GM03348 (cell line): ENCODE measurements at regions not wholly inside any gene's neighbourhood (a gene's known extent, or its start where the extent isn't known, plus 50 kb on each side); places are given as distances from the start of the nearest gene placed in this dataset.
"Not testable (repeated sequence)": the region's sequence is repeated elsewhere in the genome, so short reads cannot be mapped to it uniquely, and the experiment has no call there.

Experiments
- DNase-seq: peaks from one replicate; pipeline ENCODE4 v3.0.0; 2012; ENCODE audit warnings: low spot score

- DNase-seq: no peak
Measured at GRCh38 chr13:87982400-87982799, 311.2 kb downstream of the SLITRK5 start.

DNA sequence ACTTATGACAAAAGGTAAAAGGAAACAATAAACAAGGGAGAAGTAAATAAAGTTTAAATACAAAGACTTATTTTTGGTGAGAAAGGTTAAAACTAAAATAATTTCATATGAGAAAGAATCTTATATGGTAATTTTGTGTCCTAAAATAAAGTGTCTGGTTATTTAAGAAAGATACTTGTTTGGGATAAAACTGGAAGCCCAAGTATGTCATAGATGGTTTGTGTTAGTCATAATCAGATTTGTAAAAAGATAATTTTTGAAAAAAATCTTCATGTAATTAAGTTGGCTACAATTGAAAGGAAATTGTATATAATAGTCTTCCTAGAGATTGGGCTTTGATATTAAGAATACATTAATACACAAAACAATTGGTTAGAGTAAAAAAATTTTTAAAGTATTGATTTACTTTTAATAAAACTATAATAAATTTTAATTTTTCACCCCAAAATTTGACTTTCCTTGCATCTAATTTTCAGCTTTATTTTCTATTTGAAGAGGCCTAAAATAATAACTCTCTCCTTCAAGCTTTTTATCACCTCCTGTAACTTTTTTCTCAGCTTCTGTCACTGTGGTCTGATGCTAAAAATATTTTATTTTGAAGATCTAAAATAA is 315.6 kb downstream of the SLITRK5 start:
- DNase-seq: no peak

DNA sequence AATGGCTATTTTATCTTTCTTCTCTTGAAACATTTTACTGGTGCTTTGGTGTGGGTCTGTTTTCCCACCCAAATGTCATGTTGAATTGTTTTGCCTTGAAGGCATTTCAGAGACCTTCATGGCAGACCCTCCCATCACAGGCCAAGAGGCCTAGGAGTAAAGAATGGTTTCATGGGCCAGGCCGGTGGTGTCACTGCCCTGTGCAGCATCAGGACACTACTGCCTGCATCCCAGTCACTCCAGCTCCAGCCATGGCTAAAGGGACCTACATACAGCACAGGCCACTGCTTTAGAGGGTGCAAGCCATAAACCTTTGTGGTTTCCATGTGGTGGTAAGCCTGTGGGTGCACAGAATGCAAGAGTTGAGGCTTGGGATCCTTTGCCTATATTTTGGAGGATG is 326.9 kb downstream of the SLITRK5 start:
- no peak for DNase-seq

DNA sequence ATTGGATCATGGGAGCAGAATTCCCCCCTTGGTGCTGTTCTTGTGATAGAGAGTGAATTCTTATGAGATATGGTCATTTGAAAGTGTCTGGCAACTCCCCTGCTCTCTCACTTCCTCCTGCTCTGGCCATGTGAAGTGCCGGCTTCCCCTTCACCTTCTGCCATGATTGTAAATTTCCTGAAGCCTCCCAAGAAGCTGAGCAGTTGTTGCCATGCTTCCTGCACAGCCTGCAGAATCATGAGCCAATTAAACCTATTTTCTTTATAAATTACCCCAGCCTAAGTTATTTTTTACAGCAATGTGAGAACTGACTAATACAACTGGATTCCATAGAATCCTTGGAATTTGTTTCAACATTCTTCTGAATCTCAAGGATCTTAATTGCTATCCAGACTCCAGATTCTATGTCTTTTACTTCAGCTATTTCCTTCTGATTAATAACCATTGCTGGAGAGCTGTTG is 328.1 kb downstream of the SLITRK5 start:
- DNase-seq: peak; percentile 43

- peak; percentile 3 for DNase-seq
Measured at GRCh38 chr13:87999788-88000187, 328.6 kb downstream of the SLITRK5 start.

GRCh38 chr13:88000239-88000638 is 329.1 kb downstream of the SLITRK5 start:
- DNase-seq: peak; percentile 13

- DNase-seq: no peak
Measured at GRCh38 chr13:88000787-88001186, 329.6 kb downstream of the SLITRK5 start.

DNA sequence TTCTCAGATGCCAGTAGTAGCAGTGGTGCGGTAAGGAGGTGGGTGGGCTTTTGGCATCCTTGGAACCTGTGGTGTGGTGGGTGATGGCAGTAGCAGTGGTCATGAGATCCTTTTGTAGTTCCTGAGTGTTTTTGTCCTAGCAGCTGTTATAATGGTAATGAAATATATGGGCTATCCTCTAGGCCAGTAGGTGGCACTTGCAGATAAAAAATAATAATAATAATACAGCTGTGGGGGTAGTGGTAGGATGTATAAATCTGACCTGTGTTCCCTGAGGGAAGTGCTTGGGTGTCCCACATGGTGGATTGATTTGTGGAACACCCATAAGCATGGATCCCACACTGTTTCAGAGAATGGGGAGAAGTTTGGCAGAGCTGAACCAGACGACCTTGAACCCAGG is 334.0 kb downstream of the SLITRK5 start:
- no peak for DNase-seq

DNA sequence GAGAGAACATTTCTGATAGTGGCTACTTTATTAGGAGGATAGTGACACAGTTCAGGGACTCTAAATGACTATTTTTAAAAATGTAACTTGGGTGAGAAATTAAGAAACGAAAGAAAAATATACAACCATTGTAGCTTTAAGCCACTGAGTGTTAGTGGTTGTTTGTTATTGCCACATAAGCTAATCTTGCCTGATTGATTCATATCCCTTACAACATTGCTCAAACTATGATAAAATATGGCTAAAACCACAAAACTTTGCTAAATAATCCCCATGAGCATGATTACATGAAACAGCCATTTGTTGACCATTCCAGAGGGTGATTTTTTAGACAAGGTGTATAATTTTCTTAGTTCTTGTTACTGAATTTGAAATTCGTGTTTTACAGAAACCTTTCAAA is 343.4 kb downstream of the SLITRK5 start:
- DNase-seq: no peak

DNA sequence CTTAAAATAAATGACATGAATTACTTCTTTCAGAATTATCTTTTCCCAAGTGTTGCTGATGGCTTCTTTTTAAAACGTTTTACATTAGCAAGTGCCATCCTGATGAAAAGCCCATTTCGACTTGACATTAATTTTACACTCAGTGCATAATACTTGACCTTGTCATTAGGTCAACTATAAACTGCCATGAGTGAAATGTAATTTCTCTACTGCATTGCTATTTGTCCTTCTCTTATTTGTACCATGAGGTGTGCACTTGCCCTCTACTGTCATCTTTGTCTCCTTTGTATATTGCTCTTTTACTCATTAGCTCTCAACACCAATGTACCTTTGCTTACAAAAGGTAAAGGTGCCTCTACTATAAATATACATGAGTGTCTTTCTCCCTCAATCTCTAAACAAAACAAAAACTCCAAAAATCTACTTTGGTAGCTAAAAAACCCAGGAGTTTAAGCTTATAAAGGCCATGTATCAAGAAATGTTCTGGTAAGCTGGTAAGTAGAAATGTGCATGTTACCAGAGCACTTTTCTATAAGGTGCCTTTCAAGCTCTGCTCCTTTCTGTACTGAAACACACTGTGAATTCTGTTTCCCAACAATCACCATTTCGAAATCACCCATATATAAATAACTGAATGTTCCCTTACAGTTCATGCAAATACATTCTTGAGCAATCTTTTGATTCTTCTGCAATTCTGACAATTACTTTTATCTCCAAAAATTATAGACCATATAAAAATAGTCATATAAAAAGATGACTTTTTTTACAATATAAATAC is 351.4 kb downstream of the SLITRK5 start:
- no peak for DNase-seq

GRCh38 chr13:88026241-88026640 is 355.1 kb downstream of the SLITRK5 start:
- no peak for DNase-seq

GRCh38 chr13:88031980-88032559 is 360.9 kb downstream of the SLITRK5 start:
- DNase-seq: no peak

DNA sequence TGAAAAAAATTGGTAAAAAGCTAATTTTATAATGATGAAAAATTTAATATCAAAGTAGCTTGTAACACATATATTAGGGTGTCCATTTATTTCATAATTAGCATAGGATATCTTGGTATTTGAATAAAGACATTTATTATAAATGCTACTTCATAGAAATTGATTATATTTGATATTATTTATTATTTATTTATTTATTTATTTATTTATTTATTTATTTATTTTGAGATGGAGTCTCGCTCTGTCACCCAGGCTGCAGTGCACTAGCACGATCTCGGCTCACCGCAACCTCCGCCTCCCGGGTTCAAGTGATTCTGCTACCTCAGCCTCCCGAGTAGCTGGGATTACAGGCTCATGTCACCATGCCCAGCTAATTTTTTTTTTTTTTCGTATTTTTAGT is 365.0 kb downstream of the SLITRK5 start:
- not testable (repeated sequence) for DNase-seq

GRCh38 chr13:88042489-88042888 is 371.3 kb downstream of the SLITRK5 start:
- DNase-seq: no peak

DNA sequence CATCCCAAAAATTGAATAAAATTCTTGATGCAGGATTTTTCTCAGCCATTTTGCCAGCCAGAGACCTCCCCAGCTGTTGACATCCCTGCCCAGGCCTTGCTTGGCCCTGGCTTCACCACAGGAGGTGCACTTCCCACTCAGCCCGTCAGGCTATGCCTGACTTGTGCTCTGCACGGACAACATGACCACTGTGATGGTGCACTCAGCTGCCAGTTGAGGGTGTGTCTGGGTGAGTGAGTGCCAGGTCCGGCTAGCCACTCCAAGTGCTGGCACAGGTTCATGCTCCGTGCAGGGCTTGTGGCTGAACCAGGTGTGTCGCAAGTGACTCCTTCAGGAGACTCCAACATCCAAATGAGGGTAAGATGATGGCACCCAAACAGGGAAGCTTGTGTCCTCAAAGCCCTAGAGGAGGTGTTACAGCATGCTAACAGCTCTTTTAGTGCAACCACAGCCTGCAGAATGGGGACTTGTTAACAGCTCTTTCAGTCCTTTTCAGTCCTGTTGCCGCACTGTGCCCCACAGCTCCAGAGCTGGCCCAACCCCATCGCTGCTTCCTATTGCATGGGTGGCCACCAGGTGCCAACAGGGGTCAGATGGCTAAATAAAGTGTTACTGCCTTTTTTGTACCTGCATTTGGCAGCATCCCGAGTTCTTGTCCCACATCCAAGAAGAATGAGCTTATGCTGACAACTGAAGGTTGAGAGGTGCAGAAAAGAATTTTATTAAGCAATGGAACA is 380.7 kb downstream of the SLITRK5 start:
- DNase-seq: no peak

GRCh38 chr13:88063741-88064140 is 392.6 kb downstream of the SLITRK5 start:
- no peak for DNase-seq

GRCh38 chr13:88066847-88067246 is 395.7 kb downstream of the SLITRK5 start:
- no peak for DNase-seq

DNA sequence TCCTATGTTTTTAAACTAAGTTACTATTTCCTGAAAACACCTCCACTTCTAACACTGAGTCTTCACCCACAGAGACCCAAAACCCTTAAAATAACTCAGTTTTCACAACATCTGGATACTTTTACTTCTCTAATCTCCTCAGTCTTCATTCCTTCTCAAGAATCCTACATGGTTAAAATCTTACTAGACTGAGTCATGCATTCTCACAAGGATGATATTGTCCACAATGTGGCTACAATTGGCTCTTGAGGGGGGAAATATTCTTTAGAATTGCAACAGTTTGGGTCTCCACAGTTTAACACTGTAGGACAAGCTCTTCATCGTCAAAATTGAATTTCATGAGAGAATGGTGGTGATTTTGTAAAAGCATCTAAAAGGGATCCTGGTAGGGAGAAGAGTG is 397.1 kb downstream of the SLITRK5 start:
- no peak for DNase-seq

DNA sequence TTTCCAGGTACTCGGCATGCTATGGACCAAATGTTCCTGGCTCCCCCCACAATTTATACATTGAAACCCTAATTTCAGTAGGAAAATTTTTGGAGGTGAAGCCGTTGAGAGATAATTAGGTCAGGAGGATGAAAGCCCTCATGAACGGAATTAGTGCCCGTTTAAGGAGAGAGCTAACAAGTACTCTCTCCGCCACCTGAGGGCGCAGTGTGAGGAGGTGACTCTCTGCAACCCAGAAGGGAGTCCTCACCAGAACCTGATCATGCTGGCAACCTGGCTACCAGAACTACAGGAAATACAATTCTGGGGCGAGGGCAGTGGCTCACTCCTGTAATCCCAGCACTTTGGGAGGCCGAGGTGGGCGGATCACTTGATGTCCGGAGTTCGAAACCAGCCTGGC is 397.8 kb downstream of the SLITRK5 start:
- DNase-seq: no peak

GRCh38 chr13:88071371-88071770 is 400.2 kb downstream of the SLITRK5 start:
- DNase-seq: no peak

GRCh38 chr13:88074794-88075510 is 403.8 kb downstream of the SLITRK5 start:
- no peak for DNase-seq

DNA sequence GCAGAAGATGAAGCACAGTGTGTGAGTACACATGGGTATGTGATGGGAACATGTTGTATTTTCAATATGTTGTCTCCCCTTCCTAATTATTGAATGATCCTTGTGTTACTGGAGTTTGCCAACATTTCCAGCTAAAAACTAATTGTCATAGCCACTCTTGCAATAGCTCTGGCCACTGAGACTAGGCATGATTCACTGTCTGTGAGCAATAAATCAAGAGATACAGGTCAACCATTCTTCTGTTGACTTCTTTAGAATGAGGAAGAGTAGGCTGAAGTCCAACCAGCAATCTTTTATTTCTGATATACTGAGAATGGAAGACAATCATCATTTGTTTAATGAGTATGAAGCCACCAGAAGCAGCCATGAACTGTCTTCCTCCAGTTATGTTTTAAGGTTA is 413.9 kb downstream of the SLITRK5 start:
- no peak for DNase-seq
